ENCODE measurements at regions not wholly inside any gene's neighbourhood (a gene's known extent, or its start where the extent isn't known, plus 50 kb on each side); places are given as distances from the start of the nearest gene placed in this dataset.
A peak's percentile ranks its signal among the peaks of the same experiment; 100 is the strongest.

- Histone ChIP-seq H2AFZ (ENCODE audit: control insufficient read depth, low read depth, low read length) (no peak overlapping the region), H3K27ac (ENCODE audit: control insufficient read depth, insufficient read depth) (peak overlapping the region; percentile 56), H4K20me1 (ENCODE audit: control insufficient read depth, insufficient read depth) (no peaks in the 10 kb centered on the region), H3K4me1 (ENCODE audit: control insufficient read depth, insufficient read depth, low read length) (peaks cover 66% of the 10 kb centered on the region), H3K9ac (ENCODE audit: control insufficient read depth, insufficient read depth, low read length) (no peak overlapping the region), H3K9me3 (replicated peaks; ENCODE audit: control insufficient read depth, insufficient read depth, low read length) (peaks cover 30% of the 10 kb centered on the region), H3K27me3 (replicated peaks in 1 of 2; ENCODE audit: control insufficient read depth in 2 of 2, insufficient read depth in 2 of 2, low read length in 1 of 2) (no peaks in the 10 kb centered on the region), H3K79me2 (ENCODE audit: control insufficient read depth, insufficient read depth, low read length) (peaks cover 21% of the 10 kb centered on the region), H3K4me2 (ENCODE audit: control insufficient read depth, insufficient read depth) (peak overlapping the region; percentile 56), H3K36me3 (ENCODE audit: control insufficient read depth in 2 of 2, insufficient read depth in 2 of 2, low read length in 1 of 2) (peaks cover 2 to 56% of the 10 kb centered on the region in 2 experiments; a peak in 3 of 4 replicates), H3K4me3 (no peak overlapping the region)
- ChIA-PET SMC1A (ENCODE audit: uncharacterized antibody, unreplicated experiment) (interaction anchor here (1.0 to 2.0 kb wide), 2 partner anchors 13 to 27 kb away, joined by 4 to 6 read pairs; no protein-coding TSS in a partner anchor), CTCF (interaction anchor here (0.8 kb wide), 1 partner anchor 285 kb away, joined by 3 read pairs; no protein-coding TSS in a partner anchor), RAD21 (ENCODE audit: unreplicated experiment) (interaction anchor here (1.0 kb wide), 1 partner anchor 85 kb away, joined by 4 read pairs; no protein-coding TSS in a partner anchor), POLR2A (interaction anchor here (4.0 kb wide), 1 partner anchor 12 kb away, joined by 15 read pairs; no protein-coding TSS in a partner anchor)
- 64% methylated on average over 16 of the region's 17 CpGs for WGBS (ENCODE audit: insufficient coverage, insufficient replicate concordance, low lambda C conversion rate, missing lambda C conversion rate)
- intact Hi-C loops (cut with micrococcal nuclease; ENCODE audit: unreplicated experiment), result loop anchor here (2.0 to 5.0 kb wide), 3 partner anchors 13 to 291 kb away; partner anchors contain the start of gene NCOR2
- FAIRE-seq (no peak), ATAC-seq (no peak), DNase-seq (ENCODE audit: low read depth, low spot score) (no peak)
- in situ Hi-C loops (cut with MboI), result no loop called here
- no TSS peak for BruUV-seq (replicated peaks)
- TF ChIP-seq RFX5 (IDR thresholded peaks at IDR 0.05; ENCODE audit: low read depth, low read length), result no peak
- no peak for TF ChIP-seq TAF1 (IDR thresholded peaks at IDR 0.05; ENCODE audit: borderline replicate concordance, low read depth, low read length)
- no peak for TF ChIP-seq NFXL1 (IDR thresholded peaks at IDR 0.05; ENCODE audit: borderline replicate concordance)
- TF ChIP-seq BRCA1 (IDR thresholded peaks at IDR 0.05; ENCODE audit: low read depth, low read length), result no peak
- no peak for TF ChIP-seq PAX8 (IDR thresholded peaks at IDR 0.05)
- TF ChIP-seq MTA2 (IDR thresholded peaks at IDR 0.05; ENCODE audit: low read depth), result no peak
- TF ChIP-seq, protein P1, sequence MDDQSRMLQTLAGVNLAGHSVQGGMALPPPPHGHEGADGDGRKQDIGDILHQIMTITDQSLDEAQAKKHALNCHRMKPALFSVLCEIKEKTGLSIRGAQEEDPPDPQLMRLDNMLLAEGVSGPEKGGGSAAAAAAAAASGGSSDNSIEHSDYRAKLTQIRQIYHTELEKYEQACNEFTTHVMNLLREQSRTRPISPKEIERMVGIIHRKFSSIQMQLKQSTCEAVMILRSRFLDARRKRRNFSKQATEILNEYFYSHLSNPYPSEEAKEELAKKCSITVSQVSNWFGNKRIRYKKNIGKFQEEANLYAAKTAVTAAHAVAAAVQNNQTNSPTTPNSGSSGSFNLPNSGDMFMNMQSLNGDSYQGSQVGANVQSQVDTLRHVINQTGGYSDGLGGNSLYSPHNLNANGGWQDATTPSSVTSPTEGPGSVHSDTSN (IDR thresholded peaks at IDR 0.05; ENCODE audit: insufficient replicate concordance, low read depth, low read length), result no peak
- no peak for TF ChIP-seq POLR2AphosphoS5 (IDR thresholded peaks at IDR 0.05; ENCODE audit: low read length)
- no peak for TF ChIP-seq SUPT20H (IDR thresholded peaks at IDR 0.05; ENCODE audit: borderline replicate concordance, control insufficient read depth, low read depth, low read length)
- no peak for TF ChIP-seq CHD4 (IDR thresholded peaks at IDR 0.05)
- no peak for TF ChIP-seq SKIL (IDR thresholded peaks at IDR 0.05; ENCODE audit: low read depth, poor library complexity, severe bottlenecking)
- TF ChIP-seq TARDBP (IDR thresholded peaks at IDR 0.05; ENCODE audit: borderline replicate concordance), result no peak
- TF ChIP-seq, protein P2, sequence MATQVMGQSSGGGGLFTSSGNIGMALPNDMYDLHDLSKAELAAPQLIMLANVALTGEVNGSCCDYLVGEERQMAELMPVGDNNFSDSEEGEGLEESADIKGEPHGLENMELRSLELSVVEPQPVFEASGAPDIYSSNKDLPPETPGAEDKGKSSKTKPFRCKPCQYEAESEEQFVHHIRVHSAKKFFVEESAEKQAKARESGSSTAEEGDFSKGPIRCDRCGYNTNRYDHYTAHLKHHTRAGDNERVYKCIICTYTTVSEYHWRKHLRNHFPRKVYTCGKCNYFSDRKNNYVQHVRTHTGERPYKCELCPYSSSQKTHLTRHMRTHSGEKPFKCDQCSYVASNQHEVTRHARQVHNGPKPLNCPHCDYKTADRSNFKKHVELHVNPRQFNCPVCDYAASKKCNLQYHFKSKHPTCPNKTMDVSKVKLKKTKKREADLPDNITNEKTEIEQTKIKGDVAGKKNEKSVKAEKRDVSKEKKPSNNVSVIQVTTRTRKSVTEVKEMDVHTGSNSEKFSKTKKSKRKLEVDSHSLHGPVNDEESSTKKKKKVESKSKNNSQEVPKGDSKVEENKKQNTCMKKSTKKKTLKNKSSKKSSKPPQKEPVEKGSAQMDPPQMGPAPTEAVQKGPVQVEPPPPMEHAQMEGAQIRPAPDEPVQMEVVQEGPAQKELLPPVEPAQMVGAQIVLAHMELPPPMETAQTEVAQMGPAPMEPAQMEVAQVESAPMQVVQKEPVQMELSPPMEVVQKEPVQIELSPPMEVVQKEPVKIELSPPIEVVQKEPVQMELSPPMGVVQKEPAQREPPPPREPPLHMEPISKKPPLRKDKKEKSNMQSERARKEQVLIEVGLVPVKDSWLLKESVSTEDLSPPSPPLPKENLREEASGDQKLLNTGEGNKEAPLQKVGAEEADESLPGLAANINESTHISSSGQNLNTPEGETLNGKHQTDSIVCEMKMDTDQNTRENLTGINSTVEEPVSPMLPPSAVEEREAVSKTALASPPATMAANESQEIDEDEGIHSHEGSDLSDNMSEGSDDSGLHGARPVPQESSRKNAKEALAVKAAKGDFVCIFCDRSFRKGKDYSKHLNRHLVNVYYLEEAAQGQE (IDR thresholded peaks at IDR 0.05; ENCODE audit: low read depth, low read length), result no peak
- TF ChIP-seq GABPA (IDR thresholded peaks at IDR 0.05; ENCODE audit: low read depth), result no peak
These were observed 86.1 kb downstream of the NCOR2 start for GRCh38 chr12:124481257-124481750.

Data from GM12878 (cell line).